H1 (cell line): ENCODE measurements at regions not wholly inside any gene's neighbourhood (a gene's known extent, or its start where the extent isn't known, plus 50 kb on each side); places are given as distances from the start of the nearest gene placed in this dataset.

ENCODE experiments used
- GTF2F1 ChIP-seq: IDR thresholded peaks from 2 replicates; pipeline ENCODE4 v1.6.1; 2012; ENCODE audit warnings: low read depth, low read length, improper control_type of control experiment, borderline replicate concordance
- HDAC2 ChIP-seq, 2 experiments: fragments of 300-600 bp in 1 of 2; sonication (generic) in 1 of 2; IDR thresholded peaks; 2 replicates each; pipeline ENCODE4 v1.6.1; 2011 to 2012; ENCODE audit warnings: low read depth in 2 of 2, low read length in 2 of 2, mild to moderate bottlenecking in 2 of 2, moderate library complexity in 2 of 2, borderline replicate concordance in 1 of 2, inconsistent platforms in 1 of 2
- SIX5 ChIP-seq: IDR thresholded peaks from 2 replicates; pipeline ENCODE4 v1.6.1; 2011; ENCODE audit warnings: mild to moderate bottlenecking, low read depth, low read length
- TAF7 ChIP-seq: optimal IDR thresholded peaks from 2 replicates; pipeline ENCODE3; 2011; ENCODE audit warnings: low read depth, mild to moderate bottlenecking, inconsistent platforms, low read length, moderate library complexity, borderline replicate concordance
- TEAD4 ChIP-seq: IDR thresholded peaks from 2 replicates; pipeline ENCODE4 v1.6.1; 2012; ENCODE audit warnings: low read depth, low read length, inconsistent platforms, mixed read lengths

DNA sequence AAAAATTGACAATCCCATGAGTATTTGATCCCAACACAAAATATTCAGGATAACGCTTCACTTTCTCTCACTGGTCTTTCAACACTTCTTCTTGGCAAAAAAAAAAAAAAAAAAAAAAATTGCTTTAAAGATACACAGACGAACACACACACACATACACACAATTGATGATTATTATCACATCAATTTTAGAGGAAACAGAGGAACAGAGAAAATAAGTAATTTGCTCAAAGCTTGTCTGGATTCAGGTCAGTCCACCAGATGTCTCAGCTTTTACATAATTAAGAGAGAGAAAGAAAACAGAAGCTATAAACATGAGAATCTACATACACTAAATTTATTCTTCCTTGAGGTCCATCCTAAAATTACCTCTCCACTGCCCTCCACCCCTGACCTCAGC is 183.4 kb downstream of the MZT1 start (continued):
- no peak for TF ChIP-seq TAF7
- no peak for TF ChIP-seq GTF2F1
- TF ChIP-seq HDAC2 (IDR thresholded peaks at IDR 0.05; ENCODE audit: borderline replicate concordance in 1 of 2, low read depth in 2 of 2, low read length in 2 of 2), result no peak
- TF ChIP-seq SIX5, result no peak
- TF ChIP-seq TEAD4, result no peak
